ENCODE measurements at regions not wholly inside any gene's neighbourhood (a gene's known extent, or its start where the extent isn't known, plus 50 kb on each side); places are given as distances from the start of the nearest gene placed in this dataset.

GRCh38 chr2:5803547-5803946, 111.4 kb downstream of the SOX11 start:
- no peak for DNase-seq
- TF ChIP-seq GATA1 (IDR thresholded peaks at IDR 0.05; ENCODE audit: low read depth, low read length), result no peak
- no peak for TF ChIP-seq POLR2A (IDR thresholded peaks at IDR 0.05; ENCODE audit: low read length)

- TF ChIP-seq GATA1 (IDR thresholded peaks at IDR 0.05; ENCODE audit: low read depth, low read length) (no peak), POLR2A (IDR thresholded peaks at IDR 0.05; ENCODE audit: low read length) (no peak)
Measured at GRCh38 chr2:5818961-5819600, 126.9 kb downstream of the SOX11 start.

GRCh38 chr2:5824126-5824525, 131.9 kb downstream of the SOX11 start:
- TF ChIP-seq POLR2A (IDR thresholded peaks at IDR 0.05; ENCODE audit: low read length), result no peak
- no peak for DNase-seq

More at GRCh38 chr2:5818961-5819600, 126.9 kb downstream of the SOX11 start:
- no peak for DNase-seq

GRCh38 chr2:5825686-5826085, 133.5 kb downstream of the SOX11 start:
- TF ChIP-seq GATA1 (IDR thresholded peaks at IDR 0.05; ENCODE audit: low read depth, low read length) (no peak), POLR2A (IDR thresholded peaks at IDR 0.05; ENCODE audit: low read length) (no peak)
- DNase-seq, result no peak

- no peak for DNase-seq
Measured at GRCh38 chr2:5826979-5827655, 134.9 kb downstream of the SOX11 start.

GRCh38 chr2:5834501-5834900, 142.3 kb downstream of the SOX11 start:
- TF ChIP-seq POLR2A (IDR thresholded peaks at IDR 0.05; ENCODE audit: low read length), result no peak
- TF ChIP-seq GATA1 (IDR thresholded peaks at IDR 0.05; ENCODE audit: low read depth, low read length), result no peak

More at GRCh38 chr2:5826979-5827655, 134.9 kb downstream of the SOX11 start:
- TF ChIP-seq GATA1 (IDR thresholded peaks at IDR 0.05; ENCODE audit: low read depth, low read length) (no peak), POLR2A (IDR thresholded peaks at IDR 0.05; ENCODE audit: low read length) (no peak)

GRCh38 chr2:5839550-5839949, 147.4 kb downstream of the SOX11 start:
- TF ChIP-seq POLR2A (IDR thresholded peaks at IDR 0.05; ENCODE audit: low read length), result no peak
- no peak for TF ChIP-seq GATA1 (IDR thresholded peaks at IDR 0.05; ENCODE audit: low read depth, low read length)
- no peak for DNase-seq

More at GRCh38 chr2:5834501-5834900, 142.3 kb downstream of the SOX11 start:
- no peak for DNase-seq

GRCh38 chr2:5841126-5841525, 148.9 kb downstream of the SOX11 start:
- no peak for DNase-seq
- TF ChIP-seq POLR2A (IDR thresholded peaks at IDR 0.05; ENCODE audit: low read length) (no peak), GATA1 (IDR thresholded peaks at IDR 0.05; ENCODE audit: low read depth, low read length) (no peak)

GRCh38 chr2:5842326-5842725, 150.1 kb downstream of the SOX11 start:
- TF ChIP-seq GATA1 (IDR thresholded peaks at IDR 0.05; ENCODE audit: low read depth, low read length) (no peak), POLR2A (IDR thresholded peaks at IDR 0.05; ENCODE audit: low read length) (no peak)

GRCh38 chr2:5845798-5846330, 153.7 kb downstream of the SOX11 start:
- TF ChIP-seq POLR2A (IDR thresholded peaks at IDR 0.05; ENCODE audit: low read length) (no peak), GATA1 (IDR thresholded peaks at IDR 0.05; ENCODE audit: low read depth, low read length) (no peak)
- no peak for DNase-seq

More at GRCh38 chr2:5842326-5842725, 150.1 kb downstream of the SOX11 start:
- no peak for DNase-seq

- TF ChIP-seq GATA1 (IDR thresholded peaks at IDR 0.05; ENCODE audit: low read depth, low read length) (no peak), POLR2A (IDR thresholded peaks at IDR 0.05; ENCODE audit: low read length) (no peak)
Measured at GRCh38 chr2:5846881-5847280, 154.7 kb downstream of the SOX11 start.

GRCh38 chr2:5849562-5849961, 157.4 kb downstream of the SOX11 start:
- TF ChIP-seq GATA1 (IDR thresholded peaks at IDR 0.05; ENCODE audit: low read depth, low read length), result no peak
- no peak for TF ChIP-seq POLR2A (IDR thresholded peaks at IDR 0.05; ENCODE audit: low read length)
- no peak for DNase-seq

More at GRCh38 chr2:5846881-5847280, 154.7 kb downstream of the SOX11 start:
- no peak for DNase-seq

- TF ChIP-seq GATA1 (IDR thresholded peaks at IDR 0.05; ENCODE audit: low read depth, low read length) (no peak), POLR2A (IDR thresholded peaks at IDR 0.05; ENCODE audit: low read length) (no peak)
- no peak for DNase-seq
Measured at GRCh38 chr2:5851410-5851809, 159.2 kb downstream of the SOX11 start.

GRCh38 chr2:5854797-5855196, 162.6 kb downstream of the SOX11 start:
- TF ChIP-seq POLR2A (IDR thresholded peaks at IDR 0.05; ENCODE audit: low read length), result no peak
- no peak for TF ChIP-seq GATA1 (IDR thresholded peaks at IDR 0.05; ENCODE audit: low read depth, low read length)
- DNase-seq, result no peak

- DNase-seq, result no peak
- no peak for TF ChIP-seq POLR2A (IDR thresholded peaks at IDR 0.05; ENCODE audit: low read length)
- no peak for TF ChIP-seq GATA1 (IDR thresholded peaks at IDR 0.05; ENCODE audit: low read depth, low read length)
Measured at GRCh38 chr2:5867056-5867455, 174.9 kb downstream of the SOX11 start.
